ENCODE measurements at regions not wholly inside any gene's neighbourhood (a gene's known extent, or its start where the extent isn't known, plus 50 kb on each side); places are given as distances from the start of the nearest gene placed in this dataset.

- H3K9ac ChIP-seq (ENCODE audit: insufficient read depth, low read length) = no peak overlapping the region
- TF ChIP-seq EZH2 (IDR thresholded peaks at IDR 0.05; ENCODE audit: low read length, missing control alignments) (no peak), CTCF (conservative IDR thresholded peaks at IDR 0.05 in 1 of 2, IDR thresholded peaks at IDR 0.05 in 1 of 2; ENCODE audit: low read depth in 1 of 2, low read length in 2 of 2) (no peak)
- DNase-seq (ENCODE audit: low read depth in 2 of 2) = no peak
- H3K4me2 ChIP-seq (ENCODE audit: extremely low read depth, insufficient read depth, low read length) = no peak overlapping the region
- no peak overlapping the region for H3K4me3 ChIP-seq (replicated peaks in 1 of 4; ENCODE audit: control extremely low read depth in 1 of 4, insufficient read depth in 1 of 4, low read depth in 3 of 4, low read length in 4 of 4)
- no peak overlapping the region for H2AFZ ChIP-seq (ENCODE audit: low read length)
- H3K9me3 ChIP-seq (ENCODE audit: control insufficient read depth, insufficient read depth, low read depth, low read length) = no peaks in the 10 kb centered on the region
- H3K4me1 ChIP-seq (ENCODE audit: control insufficient read depth, extremely low read depth, insufficient read depth, low read length) = no peaks in the 10 kb centered on the region
- H3K27me3 ChIP-seq (ENCODE audit: control insufficient read depth, insufficient read depth, low read length) = no peaks in the 10 kb centered on the region
- no peaks in the 10 kb centered on the region for H4K20me1 ChIP-seq (ENCODE audit: control insufficient read depth, extremely low read depth, insufficient read depth, low read length)
- H3K36me3 ChIP-seq (ENCODE audit: control insufficient read depth, insufficient read depth, low read length) = no peaks in the 10 kb centered on the region
- H3K27ac ChIP-seq (ENCODE audit: insufficient read depth, low read length) = no peak overlapping the region
- H3K79me2 ChIP-seq (ENCODE audit: control insufficient read depth, insufficient read depth, low read length) = no peaks in the 10 kb centered on the region
Measured at GRCh38 chr2:204321027-204321800, 224.1 kb upstream of the PARD3B start.

GRCh38 chr2:204321910-204322751, 223.1 kb upstream of the PARD3B start:
- no peak overlapping the region for H2AFZ ChIP-seq (ENCODE audit: low read length)
- H3K36me3 ChIP-seq (ENCODE audit: control insufficient read depth, insufficient read depth, low read length) = no peaks in the 10 kb centered on the region
- no peaks in the 10 kb centered on the region for H4K20me1 ChIP-seq (ENCODE audit: control insufficient read depth, extremely low read depth, insufficient read depth, low read length)
- H3K4me1 ChIP-seq (ENCODE audit: control insufficient read depth, extremely low read depth, insufficient read depth, low read length) = no peaks in the 10 kb centered on the region
- H3K4me2 ChIP-seq (ENCODE audit: extremely low read depth, insufficient read depth, low read length) = no peak overlapping the region
- no peak for TF ChIP-seq CTCF (conservative IDR thresholded peaks at IDR 0.05 in 1 of 2, IDR thresholded peaks at IDR 0.05 in 1 of 2; ENCODE audit: low read depth in 1 of 2, low read length in 2 of 2)
- TF ChIP-seq EZH2 (IDR thresholded peaks at IDR 0.05; ENCODE audit: low read length, missing control alignments) = no peak
- no peaks in the 10 kb centered on the region for H3K79me2 ChIP-seq (ENCODE audit: control insufficient read depth, insufficient read depth, low read length)
- H3K9ac ChIP-seq (ENCODE audit: insufficient read depth, low read length) = no peak overlapping the region
- peak; percentile 18 to 42 for DNase-seq (ENCODE audit: low read depth in 2 of 2)
- no peak overlapping the region for H3K27ac ChIP-seq (ENCODE audit: insufficient read depth, low read length)
- H3K27me3 ChIP-seq (ENCODE audit: control insufficient read depth, insufficient read depth, low read length) = no peaks in the 10 kb centered on the region
- H3K4me3 ChIP-seq (replicated peaks in 1 of 4; ENCODE audit: control extremely low read depth in 1 of 4, insufficient read depth in 1 of 4, low read depth in 3 of 4, low read length in 4 of 4) = no peak overlapping the region
- no peaks in the 10 kb centered on the region for H3K9me3 ChIP-seq (ENCODE audit: control insufficient read depth, insufficient read depth, low read depth, low read length)

DNA sequence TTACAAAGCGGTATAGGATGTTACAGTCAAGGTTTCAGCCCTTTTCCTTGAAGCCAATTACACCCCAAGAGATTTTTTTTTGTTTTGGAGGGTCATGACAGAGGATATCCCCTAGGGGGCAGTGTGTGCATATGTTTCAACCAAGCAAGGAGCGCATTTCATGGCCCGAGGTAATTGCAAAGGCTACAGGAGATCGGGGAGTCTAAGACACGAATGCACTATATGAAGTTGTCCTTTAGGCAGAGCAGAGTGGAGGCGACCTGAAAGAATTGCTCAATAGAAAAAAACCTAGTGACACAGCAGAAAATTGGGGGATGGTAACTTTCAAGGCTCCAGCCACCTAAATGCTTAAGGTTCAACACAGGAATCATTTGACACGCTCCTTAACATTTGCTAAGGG, 219.8 kb upstream of the PARD3B start:
- H3K9me3 ChIP-seq (ENCODE audit: control insufficient read depth, insufficient read depth, low read depth, low read length) = no peaks in the 10 kb centered on the region
- no peaks in the 10 kb centered on the region for H4K20me1 ChIP-seq (ENCODE audit: control insufficient read depth, extremely low read depth, insufficient read depth, low read length)
- H3K79me2 ChIP-seq (ENCODE audit: control insufficient read depth, insufficient read depth, low read length) = no peaks in the 10 kb centered on the region
- H2AFZ ChIP-seq (ENCODE audit: low read length) = no peak overlapping the region
- no peak for TF ChIP-seq EZH2 (IDR thresholded peaks at IDR 0.05; ENCODE audit: low read length, missing control alignments)
- TF ChIP-seq CTCF (conservative IDR thresholded peaks at IDR 0.05 in 1 of 2, IDR thresholded peaks at IDR 0.05 in 1 of 2; ENCODE audit: low read depth in 1 of 2, low read length in 2 of 2) = peak; percentile 80 to 81
- no peaks in the 10 kb centered on the region for H3K4me1 ChIP-seq (ENCODE audit: control insufficient read depth, extremely low read depth, insufficient read depth, low read length)
- no peaks in the 10 kb centered on the region for H3K27me3 ChIP-seq (ENCODE audit: control insufficient read depth, insufficient read depth, low read length)
- no peak overlapping the region for H3K27ac ChIP-seq (ENCODE audit: insufficient read depth, low read length)
- DNase-seq (ENCODE audit: low read depth in 2 of 2) = peak; percentile 67 to 89
- peak overlapping the region; percentile 33 for H3K4me2 ChIP-seq (ENCODE audit: extremely low read depth, insufficient read depth, low read length)
- H3K9ac ChIP-seq (ENCODE audit: insufficient read depth, low read length) = no peak overlapping the region
- H3K36me3 ChIP-seq (ENCODE audit: control insufficient read depth, insufficient read depth, low read length) = no peaks in the 10 kb centered on the region
- no peak overlapping the region for H3K4me3 ChIP-seq (replicated peaks in 1 of 4; ENCODE audit: control extremely low read depth in 1 of 4, insufficient read depth in 1 of 4, low read depth in 3 of 4, low read length in 4 of 4)
